OCI-LY1 (cell line): ENCODE measurements at regions not wholly inside any gene's neighbourhood (a gene's known extent, or its start where the extent isn't known, plus 50 kb on each side); places are given as distances from the start of the nearest gene placed in this dataset.

ENCODE experiments used
- H2AFZ ChIP-seq: fragments of 200-600 bp; sonication (generic), shearing (Covaris generic); 2 replicates; pipeline ENCODE4 v1.6.0; 2014; ENCODE audit warnings: antibody characterized with exemption, mild to moderate bottlenecking, low read length
- H3F3A ChIP-seq: fragments of 200-600 bp; sonication (generic), shearing (Covaris generic); 2 replicates; pipeline ENCODE4 v1.6.0; 2014; ENCODE audit warnings: mild to moderate bottlenecking, antibody characterized with exemption, low read length, moderate library complexity; ENCODE audit not compliant: insufficient read depth
- H3K27ac ChIP-seq: fragments of 200-600 bp; sonication (generic); 2 replicates; pipeline ENCODE4 v1.5.1; 2014; ENCODE audit warnings: low read length, mixed run types, mild to moderate bottlenecking, low read depth; ENCODE audit not compliant: poor library complexity, severe bottlenecking
- H3K27me3 ChIP-seq: fragments of 200-600 bp; sonication (generic); 2 replicates; pipeline ENCODE4 v1.6.0; 2014; ENCODE audit warnings: antibody characterized with exemption, mild to moderate bottlenecking, low read length, moderate library complexity; ENCODE audit not compliant: insufficient read depth
- H3K36me3 ChIP-seq: fragments of 200-600 bp; sonication (generic); 2 replicates; pipeline ENCODE4 v1.6.1; 2014; ENCODE audit warnings: mild to moderate bottlenecking, antibody characterized with exemption, low read length, moderate library complexity, mixed read lengths; ENCODE audit not compliant: insufficient read depth
- H3K4me1 ChIP-seq: fragments of 200-600 bp; sonication (generic); 2 replicates; pipeline ENCODE4 v1.5.1; 2014; ENCODE audit warnings: mild to moderate bottlenecking, low read length, moderate library complexity; ENCODE audit not compliant: insufficient read depth, severe bottlenecking
- H3K4me2 ChIP-seq: fragments of 200-600 bp; sonication (generic), shearing (Covaris generic); 2 replicates; pipeline ENCODE4 v1.6.1; 2014; ENCODE audit warnings: low read length
- H3K4me3 ChIP-seq: fragments of 200-600 bp; sonication (generic); 2 replicates; pipeline ENCODE4 v1.5.1; 2014; ENCODE audit warnings: low read length, low read depth, mild to moderate bottlenecking, mixed read lengths; ENCODE audit not compliant: poor library complexity, severe bottlenecking
- H3K79me2 ChIP-seq: fragments of 200-600 bp; shearing (Covaris generic); 2 replicates; pipeline ENCODE4 v1.6.1; 2016; ENCODE audit warnings: mixed run types, low read length, mixed read lengths; ENCODE audit not compliant: insufficient read depth
- H3K9ac ChIP-seq: fragments of 200-600 bp; sonication (generic), shearing (Covaris generic); 2 replicates; pipeline ENCODE4 v1.6.1; 2014; ENCODE audit warnings: mild to moderate bottlenecking, low read length, mixed read lengths
- H3K9me2 ChIP-seq: fragments of 200-600 bp; sonication (generic), shearing (Covaris generic); 2 replicates; pipeline ENCODE4 v1.6.1; 2014; ENCODE audit warnings: low read depth, mild to moderate bottlenecking, low read length, mixed read lengths
- H3K9me3 ChIP-seq: fragments of 200-600 bp; shearing (Covaris generic); 2 replicates; pipeline ENCODE4 v1.6.1; 2014; ENCODE audit warnings: low read length, mixed read lengths
- H4K20me1 ChIP-seq: fragments of 200-600 bp; sonication (generic), shearing (Covaris generic); 2 replicates; pipeline ENCODE4 v1.6.0; 2016; ENCODE audit warnings: mild to moderate bottlenecking, low read length; ENCODE audit not compliant: insufficient read depth
- CTCF ChIP-seq: fragments of 200-600 bp; sonication (generic), shearing (Covaris generic); IDR thresholded peaks from 2 replicates; pipeline ENCODE4 v1.5.1; 2017; ENCODE audit warnings: mild to moderate bottlenecking, antibody characterized with exemption, low read length, moderate library complexity, mixed read lengths
- EZH2 ChIP-seq: fragments of 200-600 bp; sonication (generic), shearing (Covaris generic); IDR thresholded peaks from 2 replicates; pipeline ENCODE4 v1.8.0; 2017; ENCODE audit warnings: borderline replicate concordance, mixed run types, mild to moderate bottlenecking, antibody characterized with exemption, low read length, moderate library complexity, mixed read lengths

- Histone ChIP-seq H3K4me1 (no peaks in the 10 kb centered on the region), H3K79me2 (no peaks in the 10 kb centered on the region), H3K9me2 (no peaks in the 10 kb centered on the region), H3K4me3 (no peak overlapping the region), H3F3A (no peaks in the 10 kb centered on the region), H3K36me3 (no peaks in the 10 kb centered on the region), H3K27ac (no peak overlapping the region), H3K9me3 (no peaks in the 10 kb centered on the region), H2AFZ (no peak overlapping the region), H4K20me1 (no peaks in the 10 kb centered on the region), H3K9ac (no peak overlapping the region), H3K4me2 (no peak overlapping the region), H3K27me3 (no peaks in the 10 kb centered on the region)
- TF ChIP-seq EZH2 (no peak), CTCF (no peak)
Measured at GRCh38 chr16:52212841-52213240, 334.1 kb downstream of the TOX3 start.

GRCh38 chr16:52209227-52209626, 337.7 kb downstream of the TOX3 start:
- no peak overlapping the region for H2AFZ ChIP-seq
- no peaks in the 10 kb centered on the region for H3K4me1 ChIP-seq
- H3K27me3 ChIP-seq = no peaks in the 10 kb centered on the region
- H3K9me3 ChIP-seq = no peaks in the 10 kb centered on the region
- H3K4me3 ChIP-seq = no peak overlapping the region
- H3K79me2 ChIP-seq = no peaks in the 10 kb centered on the region
- no peak overlapping the region for H3K9ac ChIP-seq
- no peaks in the 10 kb centered on the region for H3F3A ChIP-seq
- no peak overlapping the region for H3K4me2 ChIP-seq
- no peak for TF ChIP-seq CTCF
- no peak for TF ChIP-seq EZH2
- H3K9me2 ChIP-seq = no peaks in the 10 kb centered on the region
- no peaks in the 10 kb centered on the region for H4K20me1 ChIP-seq
- H3K36me3 ChIP-seq = no peaks in the 10 kb centered on the region
- no peak overlapping the region for H3K27ac ChIP-seq

GRCh38 chr16:52203096-52203495, 343.8 kb downstream of the TOX3 start:
- Histone ChIP-seq H3K9me2 (no peaks in the 10 kb centered on the region), H3K36me3 (no peaks in the 10 kb centered on the region), H3K27ac (no peak overlapping the region), H3K4me3 (no peak overlapping the region), H3K4me1 (no peaks in the 10 kb centered on the region), H2AFZ (no peak overlapping the region), H3K4me2 (no peak overlapping the region), H3K9me3 (no peaks in the 10 kb centered on the region), H3K9ac (no peak overlapping the region), H4K20me1 (no peaks in the 10 kb centered on the region), H3K79me2 (no peaks in the 10 kb centered on the region), H3F3A (no peaks in the 10 kb centered on the region), H3K27me3 (no peaks in the 10 kb centered on the region)
- TF ChIP-seq EZH2 (no peak), CTCF (no peak)
